ENCODE measurements at regions not wholly inside any gene's neighbourhood (a gene's known extent, or its start where the extent isn't known, plus 50 kb on each side); places are given as distances from the start of the nearest gene placed in this dataset.

- TF ChIP-seq CTCF (IDR thresholded peaks at IDR 0.05 in 4 of 5, conservative IDR thresholded peaks at IDR 0.05 in 1 of 5) (peak in 1 of 5 experiments; percentile 13), POLR2A (IDR thresholded peaks at IDR 0.05) (no peak)
These were observed 338.2 kb upstream of the TLE4 start for GRCh38 chr9:79233542-79233941.

Data from gastrocnemius medialis (tissue), 4 donors.